Retina (tissue), 1 donor: ENCODE measurements at regions not wholly inside any gene's neighbourhood (a gene's known extent, or its start where the extent isn't known, plus 50 kb on each side); places are given as distances from the start of the nearest gene placed in this dataset.
A peak's percentile ranks its signal among the peaks of the same experiment; 100 is the strongest.

Experiments
- DNase-seq: peaks from one replicate; pipeline ENCODE4 v3.0.0-alpha.2; 2016

GRCh38 chr10:131760416-131761166 lies 140.2 kb upstream of the PPP2R2D start:
- DNase-seq, result peak; percentile 35

GRCh38 chr10:131762789-131763696 lies 137.8 kb upstream of the PPP2R2D start:
- DNase-seq, result no peak

- no peak for DNase-seq
Observed at GRCh38 chr10:131764929-131765328, 135.9 kb upstream of the PPP2R2D start.

GRCh38 chr10:131766096-131766495 lies 134.7 kb upstream of the PPP2R2D start:
- DNase-seq, result no peak

GRCh38 chr10:131767716-131768115 lies 133.1 kb upstream of the PPP2R2D start:
- DNase-seq, result no peak

GRCh38 chr10:131769571-131770410 lies 131.0 kb upstream of the PPP2R2D start:
- DNase-seq, result peak; percentile 60

- no peak for DNase-seq
Observed at GRCh38 chr10:131770946-131771633, 129.7 kb upstream of the PPP2R2D start.

GRCh38 chr10:131771634-131772358 lies 129.0 kb upstream of the PPP2R2D start:
- no peak for DNase-seq

- no peak for DNase-seq
Observed at GRCh38 chr10:131772441-131772840, 128.4 kb upstream of the PPP2R2D start.

GRCh38 chr10:131773370-131774343 lies 127.2 kb upstream of the PPP2R2D start:
- DNase-seq, result peak; percentile 57

GRCh38 chr10:131774681-131775085 lies 126.1 kb upstream of the PPP2R2D start:
- peak; percentile 85 for DNase-seq

GRCh38 chr10:131775433-131775832 lies 125.4 kb upstream of the PPP2R2D start:
- peak; percentile 65 for DNase-seq

- DNase-seq, result no peak
Observed at GRCh38 chr10:131775833-131776232, 125.0 kb upstream of the PPP2R2D start.

- DNase-seq, result no peak
Observed at GRCh38 chr10:131776496-131776895, 124.3 kb upstream of the PPP2R2D start.

- no peak for DNase-seq
Observed at GRCh38 chr10:131777162-131777561, 123.6 kb upstream of the PPP2R2D start.

GRCh38 chr10:131777921-131778320 lies 122.9 kb upstream of the PPP2R2D start:
- no peak for DNase-seq

GRCh38 chr10:131778385-131778784 lies 122.4 kb upstream of the PPP2R2D start:
- no peak for DNase-seq

GRCh38 chr10:131778842-131779241 lies 122.0 kb upstream of the PPP2R2D start:
- DNase-seq, result no peak

GRCh38 chr10:131779661-131780394 lies 121.0 kb upstream of the PPP2R2D start:
- DNase-seq, result no peak

- DNase-seq, result no peak
Observed at GRCh38 chr10:131781076-131781475, 119.7 kb upstream of the PPP2R2D start.
